ENCODE measurements at regions not wholly inside any gene's neighbourhood (a gene's known extent, or its start where the extent isn't known, plus 50 kb on each side); places are given as distances from the start of the nearest gene placed in this dataset.

GRCh38 chr1:239930686-239931262 is 160.9 kb upstream of the FMN2 start (continued):
- TF ChIP-seq CLOCK (CRISPR knock-in tag; IDR thresholded peaks at IDR 0.05; ENCODE audit: borderline replicate concordance) (no peak), PHB (CRISPR knock-in tag; IDR thresholded peaks at IDR 0.05) (no peak)

- H3K79me2 ChIP-seq (ENCODE audit: control insufficient read depth, insufficient read depth, low read length) = no peaks in the 10 kb centered on the region
- H3K9me1 ChIP-seq (ENCODE audit: control insufficient read depth, insufficient read depth, low read length) = no peaks in the 10 kb centered on the region
- H3K4me2 ChIP-seq (ENCODE audit: insufficient read depth, low read length) = no peak overlapping the region
- POLR2A ChIA-PET = no interaction called here
- CTCF ChIA-PET (ENCODE audit: low intra/inter-chr PET ratio) = no interaction called here
- H3K27ac ChIP-seq (ENCODE audit: extremely low read depth, low read depth, low read length) = no peak overlapping the region
- no peak overlapping the region for H3K9ac ChIP-seq (ENCODE audit: insufficient read depth in 1 of 2, low read depth in 2 of 2, low read length in 2 of 2)
- ATAC-seq (no peak), FAIRE-seq (no peak), DNase-seq (ENCODE audit: extremely low read depth in 1 of 4, low spot score in 3 of 4) (no peak)
- no peak overlapping the region for H2AFZ ChIP-seq (ENCODE audit: low read depth, low read length)
- intact Hi-C loops (cut with micrococcal nuclease) = no loop called here
- WGBS (ENCODE audit: insufficient coverage, low coverage, missing lambda C conversion rate) = 0% methylated on average over 6 of the region's 6 CpGs
- no peak overlapping the region for H3K4me3 ChIP-seq
- no peaks in the 10 kb centered on the region for H3K27me3 ChIP-seq (ENCODE audit: control insufficient read depth in 2 of 2, insufficient read depth in 2 of 2, low read length in 2 of 2)
- H4K20me1 ChIP-seq (replicated peaks; ENCODE audit: control insufficient read depth, insufficient read depth, low read length) = no peaks in the 10 kb centered on the region
- H3K36me3 ChIP-seq (ENCODE audit: control insufficient read depth, insufficient read depth, low read length) = no peaks in the 10 kb centered on the region
- H3K4me1 ChIP-seq (replicated peaks in 1 of 2; ENCODE audit: control insufficient read depth in 2 of 2, insufficient read depth in 2 of 2, low read length in 2 of 2) = no peaks in the 10 kb centered on the region
- in situ Hi-C loops (cut with MboI) = no loop called here
- BruUV-seq (replicated peaks) = no TSS peak
- H3K9me3 ChIP-seq (replicated peaks; ENCODE audit: control insufficient read depth, insufficient read depth, low read depth, low read length) = no peaks in the 10 kb centered on the region
- TF ChIP-seq SRSF9 (IDR thresholded peaks at IDR 0.05; ENCODE audit: borderline replicate concordance, low read depth, low read length) (no peak), FOXJ3 (CRISPR knock-in tag; IDR thresholded peaks at IDR 0.05) (no peak), ZKSCAN8 (CRISPR knock-in tag; IDR thresholded peaks at IDR 0.05) (no peak), RFX1 (IDR thresholded peaks at IDR 0.05) (no peak), ZBTB26 (CRISPR knock-in tag; IDR thresholded peaks at IDR 0.05) (no peak), THAP12 (CRISPR knock-in tag; IDR thresholded peaks at IDR 0.05) (no peak), ZNF274 (IDR thresholded peaks at IDR 0.05; ENCODE audit: borderline replicate concordance, low read depth, low read length) (no peak), POLR2B (IDR thresholded peaks at IDR 0.05; ENCODE audit: low read depth, partially characterized antibody) (no peak), CREB5 (CRISPR knock-in tag; IDR thresholded peaks at IDR 0.05) (no peak)
Observed at GRCh38 chr1:239931341-239931740, 160.3 kb upstream of the FMN2 start.

All from K562 (cell line).